ENCODE measurements at regions not wholly inside any gene's neighbourhood (a gene's known extent, or its start where the extent isn't known, plus 50 kb on each side); places are given as distances from the start of the nearest gene placed in this dataset.
"Not testable (repeated sequence)": the region's sequence is repeated elsewhere in the genome, so short reads cannot be mapped to it uniquely, and the experiment has no call there.

- not testable (repeated sequence) for DNase-seq (ENCODE audit: low spot score)
Observed at GRCh38 chr2:95727420-95727819, 135.6 kb downstream of the TRIM43 start.

GRCh38 chr2:95728878-95729596, 137.2 kb downstream of the TRIM43 start:
- DNase-seq (ENCODE audit: low spot score): peak; percentile 26

- no peak for DNase-seq (ENCODE audit: low spot score)
Observed at GRCh38 chr2:95729597-95729955, 137.8 kb downstream of the TRIM43 start.

GRCh38 chr2:95730813-95731212, 139.0 kb downstream of the TRIM43 start:
- DNase-seq (ENCODE audit: low spot score): no peak

GRCh38 chr2:95734976-95735890, 143.4 kb downstream of the TRIM43 start:
- no peak for DNase-seq (ENCODE audit: low spot score)

- no peak for DNase-seq (ENCODE audit: low spot score)
Observed at GRCh38 chr2:95738301-95738700, 146.5 kb downstream of the TRIM43 start.

- DNase-seq (ENCODE audit: low spot score): not testable (repeated sequence)
Observed at GRCh38 chr2:95752126-95752525, 160.3 kb downstream of the TRIM43 start.

GRCh38 chr2:95753812-95754211, 162.0 kb downstream of the TRIM43 start:
- not testable (repeated sequence) for DNase-seq (ENCODE audit: low spot score)

- DNase-seq (ENCODE audit: low spot score): not testable (repeated sequence)
Observed at GRCh38 chr2:95754213-95754612, 162.4 kb downstream of the TRIM43 start.

GRCh38 chr2:95754819-95755563, 163.2 kb downstream of the TRIM43 start:
- not testable (repeated sequence) for DNase-seq (ENCODE audit: low spot score)

GRCh38 chr2:95755956-95756669, 164.3 kb downstream of the TRIM43 start:
- DNase-seq (ENCODE audit: low spot score): not testable (repeated sequence)

GRCh38 chr2:95757988-95758387, 166.2 kb downstream of the TRIM43 start:
- DNase-seq (ENCODE audit: low spot score): no peak

- no peak for DNase-seq (ENCODE audit: low spot score)
Observed at GRCh38 chr2:95759481-95760246, 167.9 kb downstream of the TRIM43 start.

GRCh38 chr2:95760806-95761525, 169.2 kb downstream of the TRIM43 start:
- no peak for DNase-seq (ENCODE audit: low spot score)

GRCh38 chr2:95761556-95761955, 169.8 kb downstream of the TRIM43 start:
- no peak for DNase-seq (ENCODE audit: low spot score)

GRCh38 chr2:95762023-95763021, 170.5 kb downstream of the TRIM43 start:
- not testable (repeated sequence) for DNase-seq (ENCODE audit: low spot score)

GRCh38 chr2:95763074-95763473, 171.3 kb downstream of the TRIM43 start:
- not testable (repeated sequence) for DNase-seq (ENCODE audit: low spot score)

- DNase-seq (ENCODE audit: low spot score): not testable (repeated sequence)
Observed at GRCh38 chr2:95764966-95765365, 173.2 kb downstream of the TRIM43 start.
